Dendritic cell treated with granulocyte-macrophage colony-stimulating factor and Interleukin-4, amounts not matched to agents 40 ng/mL and 50 ng/mL, for 4 days (primary cell): ENCODE measurements at regions not wholly inside any gene's neighbourhood (a gene's known extent, or its start where the extent isn't known, plus 50 kb on each side); places are given as distances from the start of the nearest gene placed in this dataset.

Experiments
- H3K27ac Mint-ChIP-seq: one replicate; pipeline ENCODE4 v1.8.0; 2022; ENCODE audit warnings: mild to moderate bottlenecking, mixed read lengths
- H3K27me3 Mint-ChIP-seq: one replicate; pipeline ENCODE4 v1.8.0; 2022; ENCODE audit warnings: mild to moderate bottlenecking, mixed read lengths
- H3K36me3 Mint-ChIP-seq: one replicate; pipeline ENCODE4 v1.8.0; 2022; ENCODE audit warnings: low read depth, mixed read lengths
- H3K4me1 Mint-ChIP-seq: one replicate; pipeline ENCODE4 v1.8.0; 2022; ENCODE audit warnings: low read depth, mixed read lengths
- H3K4me3 Mint-ChIP-seq: one replicate; pipeline ENCODE4 v1.8.0; 2022; ENCODE audit warnings: mild to moderate bottlenecking, moderate library complexity, mixed read lengths
- H3K9me3 Mint-ChIP-seq: one replicate; pipeline ENCODE4 v1.8.0; 2022; ENCODE audit warnings: mixed read lengths
- intact Hi-C: fragments of 100-400 bp; cut with micrococcal nuclease; formaldehyde crosslinking; loops from one replicate; pipeline ENCODE4 v1.15.0; 2022

DNA sequence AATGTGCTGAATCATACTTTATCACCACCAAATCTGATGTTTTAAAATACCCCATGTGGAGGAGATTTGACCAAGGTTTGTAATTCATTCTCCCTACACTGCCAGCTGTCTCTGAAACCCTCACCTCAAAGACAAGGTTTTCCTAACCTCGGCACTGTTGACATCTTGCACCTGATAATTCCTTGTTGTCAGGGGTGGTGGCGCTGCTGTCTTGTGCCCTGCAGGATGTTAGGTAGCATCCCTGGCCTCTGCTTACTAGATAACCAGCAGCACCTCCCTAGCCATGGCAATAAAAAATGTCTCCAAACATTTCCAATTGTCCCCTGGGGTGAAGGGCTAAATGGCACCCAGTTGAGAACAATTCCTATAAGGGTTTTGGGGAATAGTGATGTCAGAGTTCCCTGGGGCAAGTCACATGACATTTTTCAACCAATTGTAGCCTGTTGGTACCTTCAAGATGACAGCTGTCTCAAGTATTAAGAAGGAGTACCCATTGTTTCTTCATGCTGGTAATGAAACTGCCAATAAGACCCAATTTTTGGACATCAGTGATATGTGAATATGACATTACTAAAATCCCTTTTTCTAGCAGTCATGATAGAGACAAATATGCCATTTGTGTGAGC is 160.6 kb upstream of the PLCXD3 start:
- intact Hi-C loops: no loop called here
- Mint-ChIP-seq H3K4me3 (no peak overlapping the region), H3K9me3 (peaks cover 37% of the 10 kb centered on the region), H3K4me1 (no peaks in the 10 kb centered on the region), H3K36me3 (no peaks in the 10 kb centered on the region), H3K27ac (no peak overlapping the region), H3K27me3 (no peaks in the 10 kb centered on the region)

DNA sequence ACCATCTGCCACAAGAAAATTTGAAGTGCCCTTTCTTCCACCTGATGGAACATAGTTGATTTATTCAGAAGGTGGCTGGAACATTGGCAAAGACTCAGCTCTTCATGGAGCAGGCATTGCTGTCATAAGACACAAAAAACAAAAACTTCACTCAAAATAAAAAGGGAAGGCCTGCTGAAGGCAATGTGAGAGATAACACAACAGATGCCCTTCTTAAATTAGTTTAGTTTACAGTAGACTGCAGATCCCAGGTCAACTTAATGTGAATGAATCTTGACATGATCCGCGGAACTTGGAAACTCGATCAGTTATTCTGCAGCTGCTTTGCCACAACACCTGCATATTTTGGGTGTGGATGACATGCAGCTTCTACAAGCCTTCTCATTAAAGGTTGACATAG is 159.8 kb upstream of the PLCXD3 start:
- Mint-ChIP-seq H3K9me3 (peaks cover 39% of the 10 kb centered on the region), H3K27me3 (no peaks in the 10 kb centered on the region), H3K36me3 (no peaks in the 10 kb centered on the region), H3K4me1 (no peaks in the 10 kb centered on the region), H3K27ac (no peak overlapping the region), H3K4me3 (no peak overlapping the region)
- intact Hi-C loops: no loop called here

DNA sequence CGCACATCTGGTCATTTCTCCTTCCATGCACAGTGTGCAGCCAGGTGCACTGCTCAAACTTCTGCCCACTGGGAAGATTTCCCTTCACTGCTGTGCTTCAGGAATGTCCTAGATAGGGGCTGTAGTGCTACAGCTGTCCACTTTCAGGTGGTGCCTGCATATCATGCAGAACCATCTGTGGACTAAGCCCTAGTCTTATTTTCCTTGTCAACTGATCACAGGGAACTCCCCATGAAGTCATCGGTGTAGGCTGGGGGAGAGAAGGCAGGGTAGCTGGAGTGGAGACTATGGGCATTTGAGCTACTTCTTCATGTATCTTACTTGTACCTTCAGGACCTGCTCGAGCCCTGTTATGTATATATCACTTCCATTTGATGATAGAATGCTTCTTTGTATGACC is 150.9 kb upstream of the PLCXD3 start:
- no peak overlapping the region for H3K27ac Mint-ChIP-seq
- no peak overlapping the region for H3K4me3 Mint-ChIP-seq
- H3K9me3 Mint-ChIP-seq: peaks cover 14% of the 10 kb centered on the region
- no peaks in the 10 kb centered on the region for H3K4me1 Mint-ChIP-seq
- intact Hi-C loops: no loop called here
- H3K36me3 Mint-ChIP-seq: no peaks in the 10 kb centered on the region
- no peaks in the 10 kb centered on the region for H3K27me3 Mint-ChIP-seq

- intact Hi-C loops: no loop called here
- Mint-ChIP-seq H3K9me3 (peaks cover 20% of the 10 kb centered on the region), H3K4me3 (no peak overlapping the region), H3K36me3 (no peaks in the 10 kb centered on the region), H3K27me3 (no peaks in the 10 kb centered on the region), H3K4me1 (no peaks in the 10 kb centered on the region), H3K27ac (no peak overlapping the region)
Observed at GRCh38 chr5:41656597-41656996, 146.2 kb upstream of the PLCXD3 start.

DNA sequence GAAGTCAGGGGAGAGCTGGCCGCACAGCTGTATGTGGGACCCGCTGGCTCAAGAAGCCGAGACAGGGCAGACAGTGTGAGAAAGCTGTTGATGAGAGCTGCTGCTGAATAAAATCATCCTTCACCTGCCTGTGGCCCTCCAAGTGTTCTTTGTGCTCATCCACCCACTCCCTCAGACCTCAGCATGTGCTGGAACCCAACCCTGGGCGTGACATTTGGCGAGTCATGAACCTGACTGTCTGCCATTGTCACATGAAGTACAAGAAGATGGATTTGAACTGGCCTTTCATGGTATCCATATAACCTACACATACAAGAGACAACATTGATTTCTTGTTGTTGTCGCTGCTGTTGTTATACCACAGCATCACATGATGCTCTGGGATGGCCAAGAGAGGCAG is 139.7 kb upstream of the PLCXD3 start:
- Mint-ChIP-seq H3K27me3 (no peaks in the 10 kb centered on the region), H3K4me3 (no peak overlapping the region), H3K9me3 (peaks cover 7% of the 10 kb centered on the region), H3K36me3 (no peaks in the 10 kb centered on the region), H3K4me1 (no peaks in the 10 kb centered on the region), H3K27ac (no peak overlapping the region)
- intact Hi-C loops: no loop called here

- H3K4me3 Mint-ChIP-seq: no peak overlapping the region
- no peak overlapping the region for H3K27ac Mint-ChIP-seq
Observed at GRCh38 chr5:41649659-41650058, 139.3 kb upstream of the PLCXD3 start.

DNA sequence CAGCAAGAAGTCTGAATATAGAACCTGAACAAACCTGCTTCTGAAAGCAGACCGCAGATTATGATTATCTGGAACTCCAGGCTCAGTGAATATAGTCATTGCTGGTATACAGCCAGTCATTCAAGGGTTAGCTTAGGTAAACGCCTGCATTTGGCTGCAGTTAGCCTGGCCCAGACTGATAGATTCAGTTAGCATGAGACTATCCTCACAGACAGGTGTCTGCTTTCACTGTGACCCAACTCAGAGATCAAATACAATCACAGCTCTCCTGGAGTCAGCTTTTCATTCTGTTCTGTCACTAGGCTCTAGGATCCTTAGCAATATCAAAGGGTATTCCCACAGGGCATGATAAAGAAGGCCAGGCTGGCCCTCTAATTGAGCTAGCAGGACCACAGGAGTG is 138.6 kb upstream of the PLCXD3 start:
- no peaks in the 10 kb centered on the region for H3K36me3 Mint-ChIP-seq
- intact Hi-C loops: no loop called here
- no peak overlapping the region for H3K4me3 Mint-ChIP-seq
- no peak overlapping the region for H3K27ac Mint-ChIP-seq
- H3K27me3 Mint-ChIP-seq: no peaks in the 10 kb centered on the region
- no peaks in the 10 kb centered on the region for H3K9me3 Mint-ChIP-seq
- H3K4me1 Mint-ChIP-seq: no peaks in the 10 kb centered on the region

More at GRCh38 chr5:41649659-41650058, 139.3 kb upstream of the PLCXD3 start:
- Mint-ChIP-seq H3K36me3 (no peaks in the 10 kb centered on the region), H3K9me3 (peaks cover 3% of the 10 kb centered on the region), H3K4me1 (no peaks in the 10 kb centered on the region), H3K27me3 (no peaks in the 10 kb centered on the region)
- intact Hi-C loops: no loop called here

- Mint-ChIP-seq H3K4me1 (no peaks in the 10 kb centered on the region), H3K4me3 (no peak overlapping the region), H3K9me3 (no peaks in the 10 kb centered on the region), H3K36me3 (no peaks in the 10 kb centered on the region), H3K27ac (no peak overlapping the region), H3K27me3 (no peaks in the 10 kb centered on the region)
- intact Hi-C loops: no loop called here
Observed at GRCh38 chr5:41641621-41642020, 131.2 kb upstream of the PLCXD3 start.

- Mint-ChIP-seq H3K4me3 (no peak overlapping the region), H3K27ac (no peak overlapping the region), H3K9me3 (no peaks in the 10 kb centered on the region), H3K27me3 (no peaks in the 10 kb centered on the region), H3K36me3 (no peaks in the 10 kb centered on the region), H3K4me1 (no peaks in the 10 kb centered on the region)
- intact Hi-C loops: no loop called here
Observed at GRCh38 chr5:41638685-41639084, 128.3 kb upstream of the PLCXD3 start.

- H3K27me3 Mint-ChIP-seq: no peaks in the 10 kb centered on the region
- H3K36me3 Mint-ChIP-seq: no peaks in the 10 kb centered on the region
- H3K4me1 Mint-ChIP-seq: no peaks in the 10 kb centered on the region
- no peaks in the 10 kb centered on the region for H3K9me3 Mint-ChIP-seq
- no peak overlapping the region for H3K27ac Mint-ChIP-seq
- intact Hi-C loops: no loop called here
- no peak overlapping the region for H3K4me3 Mint-ChIP-seq
Observed at GRCh38 chr5:41637869-41638268, 127.5 kb upstream of the PLCXD3 start.

DNA sequence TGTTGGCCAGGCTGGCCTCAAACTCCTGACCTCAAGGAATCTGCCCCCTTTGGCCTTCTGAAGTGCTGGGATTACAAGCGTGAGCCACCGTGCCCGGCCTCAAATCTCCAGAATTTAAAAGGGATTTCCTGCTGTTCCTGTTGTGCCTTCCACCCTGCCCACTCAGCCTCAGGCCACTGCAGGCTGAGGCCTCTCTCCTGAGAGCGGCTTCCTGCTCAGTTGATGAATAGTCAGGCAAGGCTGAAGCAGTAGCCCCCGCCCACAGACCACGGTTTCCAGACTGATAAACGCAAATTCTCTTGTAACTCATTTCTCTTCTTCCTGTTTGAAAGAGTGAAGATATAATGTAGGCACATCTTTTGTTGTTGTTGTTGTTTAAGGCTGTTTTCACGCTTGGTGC is 127.0 kb upstream of the PLCXD3 start:
- intact Hi-C loops: no loop called here
- Mint-ChIP-seq H3K4me3 (no peak overlapping the region), H3K36me3 (no peaks in the 10 kb centered on the region), H3K4me1 (no peaks in the 10 kb centered on the region), H3K9me3 (no peaks in the 10 kb centered on the region), H3K27me3 (no peaks in the 10 kb centered on the region), H3K27ac (no peak overlapping the region)

DNA sequence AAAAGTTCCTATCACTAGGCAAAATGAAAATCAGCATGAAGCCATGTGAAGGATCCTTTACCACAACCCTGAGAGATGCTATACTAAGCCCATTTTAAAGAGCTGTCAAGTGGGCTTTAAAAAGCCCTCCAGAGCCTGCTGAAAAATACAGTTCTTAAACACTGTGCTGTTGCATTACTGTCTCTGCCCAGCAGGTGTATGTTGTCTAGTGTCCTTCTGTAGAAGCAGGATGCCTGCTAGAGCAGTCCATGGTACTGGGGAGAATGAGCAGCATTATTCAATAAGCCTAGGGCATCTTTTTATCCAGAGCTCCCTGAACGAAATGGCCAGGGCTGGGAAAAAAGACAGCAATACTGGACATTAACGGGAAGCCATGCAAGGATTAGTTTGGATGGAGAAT is 126.2 kb upstream of the PLCXD3 start:
- intact Hi-C loops: no loop called here
- Mint-ChIP-seq H3K27ac (no peak overlapping the region), H3K27me3 (no peaks in the 10 kb centered on the region), H3K4me1 (no peaks in the 10 kb centered on the region), H3K9me3 (no peaks in the 10 kb centered on the region), H3K4me3 (no peak overlapping the region), H3K36me3 (no peaks in the 10 kb centered on the region)

- Mint-ChIP-seq H3K27me3 (no peaks in the 10 kb centered on the region), H3K4me3 (no peak overlapping the region), H3K4me1 (no peaks in the 10 kb centered on the region), H3K27ac (no peak overlapping the region), H3K9me3 (no peaks in the 10 kb centered on the region), H3K36me3 (no peaks in the 10 kb centered on the region)
- intact Hi-C loops: no loop called here
Observed at GRCh38 chr5:41629897-41630296, 119.5 kb upstream of the PLCXD3 start.

GRCh38 chr5:41625571-41625970 is 115.2 kb upstream of the PLCXD3 start:
- no peaks in the 10 kb centered on the region for H3K4me1 Mint-ChIP-seq
- H3K9me3 Mint-ChIP-seq: peaks cover 8% of the 10 kb centered on the region
- no peaks in the 10 kb centered on the region for H3K36me3 Mint-ChIP-seq
- H3K27me3 Mint-ChIP-seq: no peaks in the 10 kb centered on the region
- intact Hi-C loops: no loop called here
- H3K27ac Mint-ChIP-seq: no peak overlapping the region
- H3K4me3 Mint-ChIP-seq: no peak overlapping the region

GRCh38 chr5:41621420-41621819 is 111.0 kb upstream of the PLCXD3 start:
- Mint-ChIP-seq H3K27me3 (no peaks in the 10 kb centered on the region), H3K4me1 (no peaks in the 10 kb centered on the region), H3K4me3 (no peak overlapping the region), H3K36me3 (no peaks in the 10 kb centered on the region), H3K9me3 (peaks cover 8% of the 10 kb centered on the region), H3K27ac (no peak overlapping the region)
- intact Hi-C loops: no loop called here
